GM21576 (cell line): ENCODE measurements at regions not wholly inside any gene's neighbourhood (a gene's known extent, or its start where the extent isn't known, plus 50 kb on each side); places are given as distances from the start of the nearest gene placed in this dataset.
"Not testable (repeated sequence)": the region's sequence is repeated elsewhere in the genome, so short reads cannot be mapped to it uniquely, and the experiment has no call there.

Experiments used
- ATAC-seq: cut with Tn5 transposase; IDR thresholded peaks from one replicate; pipeline ENCODE4 v1.9.1; 2021; ENCODE audit warnings: mild to moderate bottlenecking, moderate library complexity; ENCODE audit not compliant: unreplicated experiment

DNA sequence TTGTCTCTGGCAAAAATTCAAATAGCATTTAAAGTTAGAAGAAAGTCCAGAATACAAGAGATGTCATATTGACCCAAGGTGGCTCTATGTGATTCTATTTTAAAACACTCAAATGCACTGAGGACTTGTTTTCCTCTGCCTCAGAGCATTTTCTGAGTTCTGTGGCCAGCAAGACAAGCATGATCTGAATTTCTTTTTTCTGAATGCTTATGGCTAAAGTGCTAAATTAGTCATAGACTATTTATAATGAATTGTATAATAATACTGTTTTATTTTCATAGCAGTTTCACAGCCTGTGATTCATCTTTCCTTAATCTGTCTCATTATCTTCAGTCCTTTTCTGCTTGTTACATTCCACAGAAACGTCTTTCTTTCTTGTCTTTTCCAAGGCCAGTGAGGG is 63.9 kb upstream of the SEC22B start:
- not testable (repeated sequence) for ATAC-seq

DNA sequence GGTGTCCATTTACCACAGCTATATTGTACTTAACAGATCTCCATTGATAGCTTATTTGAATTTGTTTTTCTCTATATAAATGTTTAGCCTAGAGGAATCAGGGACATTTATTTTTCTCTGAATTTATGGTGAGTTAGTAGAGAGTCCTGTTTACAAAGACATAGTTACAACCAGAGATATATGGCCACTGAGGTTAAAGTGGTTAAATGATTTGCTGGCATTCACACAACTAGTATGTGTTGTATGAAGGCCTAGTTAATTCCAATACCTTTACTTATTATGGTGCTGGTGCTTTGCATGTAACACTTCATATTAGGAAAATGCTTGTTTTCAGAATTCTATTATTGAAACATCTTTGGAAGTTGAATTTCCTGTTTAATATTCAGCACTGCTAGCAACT is 63.0 kb upstream of the SEC22B start:
- ATAC-seq = not testable (repeated sequence)

DNA sequence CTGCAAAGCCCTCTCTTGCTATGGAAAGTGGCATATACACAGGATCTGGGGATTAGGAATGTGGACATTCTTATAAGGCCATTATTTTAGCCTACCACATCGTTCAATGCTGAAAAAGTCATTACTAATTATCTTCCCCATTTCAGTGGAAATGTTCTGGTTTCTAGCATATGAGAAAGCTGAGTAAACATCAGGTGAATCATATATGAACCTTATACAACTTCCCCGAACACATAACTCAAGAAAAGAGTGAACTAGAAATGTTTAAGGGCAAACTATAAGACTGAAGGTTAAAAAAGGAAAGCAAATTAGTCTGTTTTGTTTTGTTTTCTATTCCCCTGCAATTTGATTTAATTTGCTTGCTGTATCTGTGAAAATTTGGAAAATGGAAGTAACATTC is 62.5 kb upstream of the SEC22B start:
- not testable (repeated sequence) for ATAC-seq

DNA sequence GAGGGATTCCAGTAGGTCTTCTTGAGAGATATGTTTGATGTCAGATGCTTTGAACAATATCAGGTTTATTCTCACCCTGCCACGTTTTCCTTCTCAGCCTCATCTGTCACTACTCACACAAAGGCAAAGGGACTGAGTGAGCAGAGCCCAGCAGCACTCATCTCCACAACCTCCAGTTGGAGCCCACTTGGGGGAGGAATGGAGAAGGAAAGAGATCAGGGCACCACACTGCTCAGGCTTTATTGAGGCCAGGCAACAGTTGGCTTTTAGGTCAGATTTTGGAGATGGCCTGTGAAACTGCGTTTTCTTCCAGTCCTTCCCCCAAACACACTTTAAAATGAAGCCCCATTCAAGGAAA is 57.3 kb upstream of the SEC22B start:
- ATAC-seq = not testable (repeated sequence)

DNA sequence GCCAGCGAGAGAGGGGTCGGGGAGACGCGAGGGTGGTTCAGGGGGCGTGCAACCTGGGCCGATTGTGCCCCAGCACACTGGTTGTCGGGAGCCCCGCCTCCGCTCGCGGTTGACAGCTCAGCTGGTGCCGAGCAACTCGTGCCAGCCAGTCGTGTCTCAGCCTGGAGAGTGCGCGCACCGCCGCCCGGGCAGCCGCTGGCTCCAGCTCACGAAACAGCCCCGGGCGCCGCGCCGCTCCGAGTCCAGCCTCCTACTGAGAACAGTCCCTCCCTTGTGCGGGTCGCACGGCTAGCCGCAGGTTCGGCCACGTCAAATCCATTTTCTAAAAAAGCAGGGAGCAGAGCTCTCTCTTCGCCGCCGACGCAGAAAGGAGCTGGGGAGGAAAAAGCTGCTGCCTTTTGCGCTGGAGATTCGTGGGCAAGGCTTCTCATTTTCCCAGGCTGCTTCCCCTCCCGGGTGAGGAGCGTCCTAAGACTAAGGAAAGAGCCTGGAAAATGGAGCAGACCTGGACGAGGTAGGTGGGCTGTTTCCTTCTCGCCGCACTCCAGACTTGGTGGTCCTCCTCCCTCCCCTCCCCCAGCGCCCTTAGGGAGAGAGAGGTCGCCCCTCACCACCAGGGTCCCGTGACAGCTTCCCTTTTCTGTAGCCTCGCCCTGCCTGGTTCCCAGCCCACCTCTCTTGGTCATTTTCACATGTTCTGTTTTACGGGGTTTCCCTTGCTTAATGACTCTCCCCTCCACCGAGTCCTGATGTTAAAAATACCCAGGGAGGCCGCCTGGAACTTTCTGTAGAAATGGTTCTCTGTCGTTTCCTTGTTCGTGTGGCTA is 56.7 kb upstream of the SEC22B start:
- ATAC-seq = peak; percentile 58

DNA sequence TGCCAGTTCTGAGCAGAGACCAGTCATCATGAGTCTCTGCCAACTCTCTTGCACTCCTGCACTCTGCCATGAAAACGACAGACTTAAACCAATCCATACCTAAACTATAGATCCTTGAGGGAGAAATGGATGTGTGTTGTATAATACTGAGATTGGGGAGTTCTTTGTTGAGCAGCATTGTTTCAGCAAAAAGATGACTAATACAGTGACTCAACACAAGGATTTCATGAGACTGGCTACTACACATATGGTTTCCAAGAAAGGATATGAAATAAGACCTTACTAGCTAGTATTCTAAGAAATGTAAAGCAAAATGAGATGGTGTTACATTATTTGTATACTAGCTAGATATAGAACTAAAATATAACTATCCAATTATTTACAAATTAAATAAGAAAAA is 53.5 kb upstream of the SEC22B start:
- not testable (repeated sequence) for ATAC-seq
